ENCODE measurements at regions not wholly inside any gene's neighbourhood (a gene's known extent, or its start where the extent isn't known, plus 50 kb on each side); places are given as distances from the start of the nearest gene placed in this dataset.

- TF ChIP-seq, protein P1, sequence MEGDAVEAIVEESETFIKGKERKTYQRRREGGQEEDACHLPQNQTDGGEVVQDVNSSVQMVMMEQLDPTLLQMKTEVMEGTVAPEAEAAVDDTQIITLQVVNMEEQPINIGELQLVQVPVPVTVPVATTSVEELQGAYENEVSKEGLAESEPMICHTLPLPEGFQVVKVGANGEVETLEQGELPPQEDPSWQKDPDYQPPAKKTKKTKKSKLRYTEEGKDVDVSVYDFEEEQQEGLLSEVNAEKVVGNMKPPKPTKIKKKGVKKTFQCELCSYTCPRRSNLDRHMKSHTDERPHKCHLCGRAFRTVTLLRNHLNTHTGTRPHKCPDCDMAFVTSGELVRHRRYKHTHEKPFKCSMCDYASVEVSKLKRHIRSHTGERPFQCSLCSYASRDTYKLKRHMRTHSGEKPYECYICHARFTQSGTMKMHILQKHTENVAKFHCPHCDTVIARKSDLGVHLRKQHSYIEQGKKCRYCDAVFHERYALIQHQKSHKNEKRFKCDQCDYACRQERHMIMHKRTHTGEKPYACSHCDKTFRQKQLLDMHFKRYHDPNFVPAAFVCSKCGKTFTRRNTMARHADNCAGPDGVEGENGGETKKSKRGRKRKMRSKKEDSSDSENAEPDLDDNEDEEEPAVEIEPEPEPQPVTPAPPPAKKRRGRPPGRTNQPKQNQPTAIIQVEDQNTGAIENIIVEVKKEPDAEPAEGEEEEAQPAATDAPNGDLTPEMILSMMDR (IDR thresholded peaks at IDR 0.05): no peak
- TF ChIP-seq POLR2A (IDR thresholded peaks at IDR 0.05; ENCODE audit: low read depth) (no peak), POLR2AphosphoS5 (IDR thresholded peaks at IDR 0.05) (no peak), EP300 (IDR thresholded peaks at IDR 0.05) (no peak)
Observed at GRCh38 chr12:68482660-68483059, 128.0 kb upstream of the RAP1B start.
